Skeletal muscle satellite cell (primary cell): ENCODE measurements at regions not wholly inside any gene's neighbourhood (a gene's known extent, or its start where the extent isn't known, plus 50 kb on each side); places are given as distances from the start of the nearest gene placed in this dataset.

Experiments
- H3K27me3 ChIP-seq: 2 replicates; pipeline ENCODE4 v1.7.0; 2013; ENCODE audit warnings: low read length; ENCODE audit not compliant: control insufficient read depth, insufficient read depth
- H3K36me3 ChIP-seq: 2 replicates; pipeline ENCODE4 v1.7.0; 2013; ENCODE audit warnings: mild to moderate bottlenecking, control low read depth, low read length; ENCODE audit not compliant: insufficient read depth
- H3K4me1 ChIP-seq: 2 replicates; pipeline ENCODE4 v1.7.0; 2013; ENCODE audit warnings: low read length; ENCODE audit not compliant: control insufficient read depth, insufficient read depth
- H3K4me2 ChIP-seq: 2 replicates; pipeline ENCODE4 v1.7.0; 2013; ENCODE audit warnings: mild to moderate bottlenecking, low read length
- H3K4me3 ChIP-seq: 2 replicates; pipeline ENCODE4 v1.7.0; 2013; ENCODE audit warnings: low read length
- H3K9ac ChIP-seq: 2 replicates; pipeline ENCODE4 v1.7.0; 2013; ENCODE audit warnings: mild to moderate bottlenecking, low read depth, low read length, moderate library complexity
- H3K9me3 ChIP-seq: replicated peaks from 2 replicates; pipeline ENCODE4 v1.7.0; 2013; ENCODE audit warnings: mild to moderate bottlenecking, control low read depth, low read length

DNA sequence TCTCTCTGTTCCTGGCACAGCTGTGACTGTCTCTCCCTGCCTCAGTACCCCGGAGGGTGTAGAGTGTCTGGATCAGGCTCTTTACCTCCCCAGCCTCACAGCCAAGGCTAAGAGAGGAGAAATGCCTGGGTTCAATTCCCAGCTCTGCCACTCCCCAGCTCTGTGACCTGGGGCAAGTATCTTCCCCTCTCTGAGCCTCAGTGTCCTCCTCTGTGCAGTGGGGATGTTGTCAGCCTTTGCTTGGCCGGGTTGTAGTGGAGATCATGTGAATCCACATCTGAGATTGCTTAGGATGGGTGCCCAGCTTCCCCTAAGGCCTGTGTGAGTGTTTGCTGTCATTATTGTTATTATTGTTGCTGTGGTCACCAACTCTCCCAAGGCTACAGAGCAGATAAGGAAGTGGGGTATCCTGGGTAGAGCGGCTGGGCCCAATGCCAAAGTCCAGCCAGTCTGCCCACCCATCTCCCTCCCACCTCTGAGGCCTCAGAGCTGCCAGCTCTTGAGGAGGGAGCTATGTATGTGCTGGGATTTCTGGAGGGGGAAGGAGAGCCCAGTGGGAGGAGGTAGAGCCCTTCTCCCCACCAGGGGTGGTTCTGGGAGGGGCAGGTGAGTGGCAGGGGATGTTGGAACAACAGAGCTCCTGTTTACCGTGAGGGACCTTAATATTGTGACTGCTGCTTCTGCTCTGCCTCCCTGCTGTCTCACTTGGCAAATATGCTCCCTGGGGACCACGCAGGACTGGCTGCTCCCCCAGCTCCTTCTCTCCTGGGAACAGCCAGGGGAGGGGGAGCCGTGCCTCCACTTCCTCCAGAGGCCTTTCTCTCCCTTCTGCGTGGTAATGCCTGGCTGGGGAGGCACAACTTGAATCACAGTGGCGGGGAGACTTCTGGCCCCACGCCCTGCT is 170.5 kb downstream of the RPS24 start:
- Histone ChIP-seq H3K27me3 (peaks cover 31% of the 10 kb centered on the region), H3K4me1 (no peaks in the 10 kb centered on the region), H3K36me3 (no peaks in the 10 kb centered on the region), H3K9ac (no peak overlapping the region), H3K9me3 (no peaks in the 10 kb centered on the region), H3K4me3 (no peak overlapping the region), H3K4me2 (no peak overlapping the region)

DNA sequence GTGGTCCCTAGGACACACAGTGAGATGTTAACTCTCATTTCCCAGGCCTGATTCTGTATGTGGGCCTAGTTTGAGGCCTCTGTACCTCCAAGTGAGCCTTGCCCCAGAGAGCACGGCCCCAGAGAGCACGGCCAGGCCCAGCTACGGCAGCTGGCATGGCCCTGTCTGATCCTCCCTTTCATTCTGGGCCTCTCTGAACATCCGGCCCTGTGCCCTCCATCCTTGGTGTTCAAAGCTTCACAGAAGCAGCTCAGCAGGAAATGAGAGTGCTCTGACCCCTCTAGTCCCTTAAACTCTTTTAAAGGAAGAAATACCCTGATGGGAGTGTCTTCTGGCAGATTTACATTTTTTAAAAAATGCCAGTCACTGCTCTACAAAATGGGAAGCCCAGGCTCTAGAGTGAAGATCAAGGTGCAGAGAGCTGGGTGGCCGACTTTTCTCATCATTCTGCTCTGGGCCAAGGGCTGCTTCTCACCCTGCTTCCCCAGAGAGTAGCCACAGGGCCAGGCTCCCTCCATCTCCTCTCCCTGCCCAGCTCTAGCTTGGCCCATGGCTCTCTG is 171.9 kb downstream of the RPS24 start:
- Histone ChIP-seq H3K4me1 (no peaks in the 10 kb centered on the region), H3K27me3 (peaks cover 34% of the 10 kb centered on the region)

DNA sequence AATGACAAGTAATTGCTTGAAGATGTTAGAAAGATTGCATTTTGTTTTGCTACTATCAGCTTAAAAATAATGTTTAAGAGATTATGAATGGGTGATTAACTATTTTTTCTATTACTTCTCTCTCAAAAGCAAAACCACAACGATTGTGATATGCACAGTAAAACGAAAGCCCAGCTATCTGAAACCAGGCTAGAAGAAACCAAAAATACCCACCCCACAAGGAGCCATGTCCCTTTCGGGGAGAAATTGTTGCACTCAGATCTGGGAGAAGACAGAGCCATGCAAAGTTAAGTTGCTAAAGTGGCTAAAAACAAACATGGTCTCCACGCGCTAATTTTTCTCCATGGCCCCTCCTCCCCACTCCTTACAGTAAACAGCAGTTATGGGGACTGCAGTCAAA is 173.6 kb downstream of the RPS24 start:
- no peaks in the 10 kb centered on the region for H3K9me3 ChIP-seq
- H3K36me3 ChIP-seq = no peaks in the 10 kb centered on the region
- H3K4me2 ChIP-seq = no peak overlapping the region
- H3K27me3 ChIP-seq = peaks cover 29% of the 10 kb centered on the region
- H3K4me1 ChIP-seq = no peaks in the 10 kb centered on the region
- H3K9ac ChIP-seq = no peak overlapping the region
- no peak overlapping the region for H3K4me3 ChIP-seq

More for the DNA sequence above, 171.9 kb downstream of the RPS24 start:
- H3K4me2 ChIP-seq = no peak overlapping the region
- H3K36me3 ChIP-seq = no peaks in the 10 kb centered on the region
- no peak overlapping the region for H3K9ac ChIP-seq
- no peak overlapping the region for H3K4me3 ChIP-seq
- H3K9me3 ChIP-seq = no peaks in the 10 kb centered on the region

DNA sequence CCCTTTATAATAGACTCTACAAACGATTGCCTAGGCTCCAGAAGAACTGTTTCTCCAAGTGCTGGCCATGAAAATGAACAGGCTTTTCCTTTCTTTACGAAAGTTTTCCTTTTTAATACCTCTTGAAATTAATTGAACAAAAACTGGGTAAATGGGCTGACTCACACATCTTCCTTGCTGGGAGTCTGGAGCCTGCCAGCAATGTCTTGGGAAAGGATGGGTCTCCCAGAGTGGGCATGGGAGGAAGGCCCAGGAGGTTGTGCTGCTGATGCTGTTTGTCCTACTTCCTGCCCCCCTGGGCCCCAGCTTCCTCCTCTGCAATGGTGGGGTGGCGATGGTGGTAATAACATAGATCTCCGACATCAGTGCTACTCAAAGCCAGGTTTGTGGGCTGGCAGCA is 174.1 kb downstream of the RPS24 start:
- peaks cover 26% of the 10 kb centered on the region for H3K27me3 ChIP-seq
- no peaks in the 10 kb centered on the region for H3K9me3 ChIP-seq
- H3K36me3 ChIP-seq = no peaks in the 10 kb centered on the region
- no peak overlapping the region for H3K4me2 ChIP-seq
- H3K4me3 ChIP-seq = no peak overlapping the region
- H3K4me1 ChIP-seq = no peaks in the 10 kb centered on the region
- no peak overlapping the region for H3K9ac ChIP-seq

DNA sequence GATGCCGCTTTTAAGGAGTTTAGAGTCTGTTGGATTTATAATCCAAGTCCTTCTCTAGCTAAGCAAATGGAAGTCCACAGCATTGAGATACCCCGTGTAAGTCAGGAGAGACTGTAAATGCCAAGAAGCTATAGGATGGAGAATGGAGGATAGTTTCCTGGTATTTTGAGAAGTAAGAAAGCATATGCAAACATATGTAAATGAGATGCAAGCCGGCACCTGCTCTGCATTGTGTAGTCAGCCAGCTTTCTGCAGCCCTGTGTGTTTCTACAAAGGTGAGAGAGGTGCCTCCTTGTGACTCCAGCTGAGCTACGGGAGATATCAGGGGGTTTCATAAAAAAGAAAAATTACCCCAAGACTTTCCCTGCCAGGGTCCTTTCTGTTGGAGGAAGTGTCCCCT is 176.3 kb downstream of the RPS24 start:
- Histone ChIP-seq H3K4me3 (no peak overlapping the region), H3K27me3 (peaks cover 28% of the 10 kb centered on the region), H3K36me3 (no peaks in the 10 kb centered on the region), H3K9ac (no peak overlapping the region), H3K4me1 (no peaks in the 10 kb centered on the region), H3K4me2 (no peak overlapping the region), H3K9me3 (no peaks in the 10 kb centered on the region)

DNA sequence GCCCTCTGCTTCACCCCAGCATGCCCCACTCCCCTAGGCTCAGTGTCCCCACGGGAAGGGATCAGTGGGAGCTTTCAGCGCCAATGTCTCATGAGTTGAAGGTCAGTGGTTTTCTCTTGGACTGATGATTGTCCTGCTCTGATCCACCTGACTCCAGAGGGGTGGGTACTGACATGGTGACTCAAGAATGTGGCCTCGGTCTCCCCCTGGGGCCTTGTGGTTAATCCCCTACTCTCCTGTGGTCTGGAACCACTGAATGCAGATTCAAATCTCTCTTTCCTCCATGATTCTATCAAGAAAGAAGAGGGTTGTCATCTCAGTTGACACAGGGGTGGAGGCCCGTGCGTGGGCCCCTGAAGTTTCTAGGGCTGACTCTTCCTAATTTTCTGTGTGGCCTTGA is 176.9 kb downstream of the RPS24 start:
- no peaks in the 10 kb centered on the region for H3K36me3 ChIP-seq
- peaks cover 32% of the 10 kb centered on the region for H3K27me3 ChIP-seq
- H3K4me1 ChIP-seq = peaks cover 4% of the 10 kb centered on the region
- no peaks in the 10 kb centered on the region for H3K9me3 ChIP-seq
- no peak overlapping the region for H3K9ac ChIP-seq
- H3K4me2 ChIP-seq = no peak overlapping the region
- H3K4me3 ChIP-seq = no peak overlapping the region

DNA sequence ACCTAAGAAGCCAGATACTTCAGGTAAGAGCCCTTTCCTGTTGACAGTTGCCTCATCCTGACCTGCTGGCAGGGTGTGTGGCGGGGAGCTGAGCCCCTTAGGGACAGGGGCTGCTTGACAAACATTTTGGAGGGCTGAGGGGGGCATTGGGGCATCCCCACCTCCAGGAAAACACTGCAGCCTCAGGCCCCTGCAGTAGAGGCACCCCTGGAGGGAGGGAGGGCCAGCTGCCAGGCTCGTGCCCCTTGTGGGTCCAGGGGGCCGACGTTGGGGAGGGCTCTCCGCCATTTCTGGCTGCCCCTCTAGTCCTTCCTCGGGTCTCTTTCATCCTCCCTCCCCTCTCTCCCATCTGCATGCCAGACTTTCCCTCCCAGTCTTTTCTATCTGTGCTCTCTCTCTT is 177.3 kb downstream of the RPS24 start:
- Histone ChIP-seq H3K9me3 (no peaks in the 10 kb centered on the region), H3K9ac (no peak overlapping the region), H3K4me2 (no peak overlapping the region), H3K27me3 (peaks cover 35% of the 10 kb centered on the region), H3K4me1 (peaks cover 8% of the 10 kb centered on the region), H3K36me3 (no peaks in the 10 kb centered on the region), H3K4me3 (no peak overlapping the region)

DNA sequence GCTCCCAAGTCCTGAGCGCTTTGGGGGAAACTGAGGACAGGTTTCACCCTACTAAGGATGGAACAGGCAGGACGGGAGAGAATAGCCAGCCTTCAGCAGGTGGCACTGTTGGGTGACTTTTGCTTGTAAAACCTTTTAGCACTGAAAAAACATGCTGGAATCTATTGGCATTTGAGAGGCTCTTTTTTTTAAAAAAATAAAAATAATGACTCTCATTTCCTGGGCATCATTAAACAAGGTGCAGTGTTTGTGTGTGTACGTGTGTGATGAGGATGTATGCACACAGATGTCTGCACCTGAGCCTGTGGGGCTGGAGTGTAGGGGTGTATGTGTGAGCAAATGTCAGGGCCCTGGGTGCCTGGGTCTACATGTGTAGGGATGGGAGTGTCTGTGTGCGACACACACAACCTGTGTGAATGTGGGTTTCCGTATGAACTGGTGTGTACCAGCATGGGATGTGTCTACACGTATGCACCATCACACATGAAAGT is 177.9 kb downstream of the RPS24 start:
- Histone ChIP-seq H3K27me3 (peaks cover 37% of the 10 kb centered on the region), H3K4me1 (peaks cover 9% of the 10 kb centered on the region)

DNA sequence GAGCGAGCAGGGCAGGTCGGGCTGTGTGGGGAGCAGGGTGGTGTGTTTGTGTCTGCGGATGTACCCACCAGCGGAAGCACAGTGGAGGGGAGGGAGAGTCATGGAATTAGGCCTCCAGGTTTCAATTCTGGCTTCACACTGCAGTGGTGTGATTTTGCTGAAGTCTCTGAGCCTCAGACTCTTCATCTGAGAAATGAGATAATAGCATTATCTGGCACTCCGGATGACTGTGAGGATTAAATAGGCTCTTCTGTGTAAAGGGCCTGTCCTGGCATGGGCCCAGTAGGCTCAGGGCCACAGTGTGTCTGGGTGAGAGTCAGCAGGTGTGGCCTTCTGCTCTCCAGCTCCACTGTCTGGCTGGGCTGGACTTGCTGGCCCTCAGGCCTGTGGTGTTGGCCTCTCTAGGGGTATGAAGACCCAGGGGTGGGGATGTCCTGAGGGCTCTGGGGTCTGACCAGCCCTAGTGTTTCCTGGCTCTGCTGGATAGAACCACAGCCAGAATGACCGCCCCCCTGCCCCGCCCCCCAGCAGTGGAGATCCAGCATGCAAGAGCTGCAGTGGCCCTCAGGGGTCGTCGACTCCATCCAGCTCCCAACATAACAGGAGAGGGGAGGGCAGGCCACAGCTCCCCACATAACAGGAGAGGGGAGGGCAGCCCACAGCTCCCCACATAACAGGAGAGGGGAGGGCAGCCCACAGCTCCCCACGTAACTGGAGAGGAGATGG is 178.6 kb downstream of the RPS24 start:
- H3K9ac ChIP-seq = no peak overlapping the region
- peaks cover 35% of the 10 kb centered on the region for H3K27me3 ChIP-seq
- no peak overlapping the region for H3K4me3 ChIP-seq
- no peak overlapping the region for H3K4me2 ChIP-seq
- H3K9me3 ChIP-seq = no peaks in the 10 kb centered on the region
- peaks cover 9% of the 10 kb centered on the region for H3K4me1 ChIP-seq
- H3K36me3 ChIP-seq = no peaks in the 10 kb centered on the region

More for the DNA sequence above, 177.9 kb downstream of the RPS24 start:
- Histone ChIP-seq H3K9me3 (no peaks in the 10 kb centered on the region), H3K4me2 (no peak overlapping the region), H3K4me3 (no peak overlapping the region), H3K36me3 (no peaks in the 10 kb centered on the region), H3K9ac (no peak overlapping the region)

DNA sequence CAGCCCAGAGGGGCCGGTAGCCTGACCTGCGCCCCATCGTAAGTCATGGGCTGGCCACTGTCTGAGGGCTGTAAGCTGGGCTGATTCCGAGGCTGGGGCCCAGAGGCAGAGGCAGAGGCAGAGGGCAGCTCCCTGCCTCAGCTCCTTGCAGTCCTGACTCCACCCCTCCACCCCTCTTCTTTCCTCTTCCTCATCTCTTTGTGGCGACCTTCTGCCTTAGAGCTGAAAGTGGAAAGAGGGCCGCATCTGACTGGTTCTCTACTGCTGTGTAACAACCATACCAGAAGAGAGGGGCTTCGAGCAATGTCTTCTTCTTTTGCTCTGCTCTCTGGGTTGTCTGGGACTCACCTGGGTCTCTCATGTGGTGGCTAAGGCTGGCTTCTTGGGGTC is 179.1 kb downstream of the RPS24 start:
- no peak overlapping the region for H3K4me2 ChIP-seq
- no peak overlapping the region for H3K9ac ChIP-seq
- H3K4me1 ChIP-seq = peaks cover 9% of the 10 kb centered on the region
- no peak overlapping the region for H3K4me3 ChIP-seq
- H3K27me3 ChIP-seq = peaks cover 32% of the 10 kb centered on the region
- H3K9me3 ChIP-seq = no peaks in the 10 kb centered on the region
- H3K36me3 ChIP-seq = no peaks in the 10 kb centered on the region

DNA sequence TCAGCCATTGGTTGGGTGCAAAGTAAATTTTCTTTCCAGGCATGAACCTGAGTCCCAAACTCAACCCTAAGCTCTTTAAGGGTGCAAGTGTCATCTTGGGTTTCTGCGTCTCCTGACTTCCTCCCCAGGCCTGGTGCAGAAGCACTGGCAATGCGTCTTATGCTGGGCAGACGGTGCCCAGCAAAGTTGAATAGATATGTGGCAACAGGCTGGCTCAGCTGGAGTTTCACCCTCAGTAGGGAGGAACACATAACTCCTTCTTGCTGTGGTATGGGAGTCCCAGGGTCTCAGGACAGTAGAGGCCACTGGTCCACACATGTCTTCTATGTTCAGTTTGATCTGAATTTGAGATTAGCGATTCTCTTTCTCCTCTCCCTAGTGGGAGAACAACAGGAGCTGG is 181.3 kb downstream of the RPS24 start:
- H3K4me2 ChIP-seq = no peak overlapping the region
- H3K4me1 ChIP-seq = peaks cover 9% of the 10 kb centered on the region
- H3K9me3 ChIP-seq = no peaks in the 10 kb centered on the region
- no peak overlapping the region for H3K9ac ChIP-seq
- no peaks in the 10 kb centered on the region for H3K36me3 ChIP-seq
- peaks cover 11% of the 10 kb centered on the region for H3K27me3 ChIP-seq
- no peak overlapping the region for H3K4me3 ChIP-seq
